T-helper 1 cell (primary cell): ENCODE measurements at regions not wholly inside any gene's neighbourhood (a gene's known extent, or its start where the extent isn't known, plus 50 kb on each side); places are given as distances from the start of the nearest gene placed in this dataset.

Experiments used
- DNase-seq, 5 donors: peaks; one replicate each; pipeline ENCODE4 v3.0.0-alpha.2; 2012 to 2020

- no peak for DNase-seq
Observed at GRCh38 chr12:58270966-58271705, 329.8 kb downstream of the ATP23 start.

- DNase-seq: no peak
Observed at GRCh38 chr12:58272461-58272860, 331.1 kb downstream of the ATP23 start.

- no peak for DNase-seq
Observed at GRCh38 chr12:58277231-58277630, 335.9 kb downstream of the ATP23 start.

- DNase-seq: no peak
Observed at GRCh38 chr12:58283553-58283952, 342.2 kb downstream of the ATP23 start.

- no peak for DNase-seq
Observed at GRCh38 chr12:58285551-58285950, 344.2 kb downstream of the ATP23 start.

- DNase-seq: no peak
Observed at GRCh38 chr12:58286353-58286752, 345.0 kb downstream of the ATP23 start.

- DNase-seq: no peak
Observed at GRCh38 chr12:58288190-58288589, 346.8 kb downstream of the ATP23 start.

GRCh38 chr12:58291106-58291505 lies 349.7 kb downstream of the ATP23 start:
- DNase-seq: no peak

- no peak for DNase-seq
Observed at GRCh38 chr12:58293308-58293982, 352.1 kb downstream of the ATP23 start.

GRCh38 chr12:58295268-58295667 lies 353.9 kb downstream of the ATP23 start:
- no peak for DNase-seq

- DNase-seq: no peak
Observed at GRCh38 chr12:58296863-58297262, 355.5 kb downstream of the ATP23 start.

GRCh38 chr12:58298803-58299202 lies 357.4 kb downstream of the ATP23 start:
- DNase-seq: no peak

- DNase-seq: no peak
Observed at GRCh38 chr12:58299371-58299770, 358.0 kb downstream of the ATP23 start.

- no peak for DNase-seq
Observed at GRCh38 chr12:58301038-58301729, 359.8 kb downstream of the ATP23 start.

- DNase-seq: no peak
Observed at GRCh38 chr12:58301730-58302122, 360.4 kb downstream of the ATP23 start.

GRCh38 chr12:58302487-58303011 lies 361.2 kb downstream of the ATP23 start:
- no peak for DNase-seq

- no peak for DNase-seq
Observed at GRCh38 chr12:58306266-58307000, 365.1 kb downstream of the ATP23 start.

- no peak for DNase-seq
Observed at GRCh38 chr12:58309806-58310205, 368.4 kb downstream of the ATP23 start.

GRCh38 chr12:58310368-58310767 lies 369.0 kb downstream of the ATP23 start:
- no peak for DNase-seq

GRCh38 chr12:58310809-58311622 lies 369.6 kb downstream of the ATP23 start:
- DNase-seq: no peak

- no peak for DNase-seq
Observed at GRCh38 chr12:58313091-58313855, 371.9 kb downstream of the ATP23 start.
